ENCODE measurements at regions not wholly inside any gene's neighbourhood (a gene's known extent, or its start where the extent isn't known, plus 50 kb on each side); places are given as distances from the start of the nearest gene placed in this dataset.

DNA sequence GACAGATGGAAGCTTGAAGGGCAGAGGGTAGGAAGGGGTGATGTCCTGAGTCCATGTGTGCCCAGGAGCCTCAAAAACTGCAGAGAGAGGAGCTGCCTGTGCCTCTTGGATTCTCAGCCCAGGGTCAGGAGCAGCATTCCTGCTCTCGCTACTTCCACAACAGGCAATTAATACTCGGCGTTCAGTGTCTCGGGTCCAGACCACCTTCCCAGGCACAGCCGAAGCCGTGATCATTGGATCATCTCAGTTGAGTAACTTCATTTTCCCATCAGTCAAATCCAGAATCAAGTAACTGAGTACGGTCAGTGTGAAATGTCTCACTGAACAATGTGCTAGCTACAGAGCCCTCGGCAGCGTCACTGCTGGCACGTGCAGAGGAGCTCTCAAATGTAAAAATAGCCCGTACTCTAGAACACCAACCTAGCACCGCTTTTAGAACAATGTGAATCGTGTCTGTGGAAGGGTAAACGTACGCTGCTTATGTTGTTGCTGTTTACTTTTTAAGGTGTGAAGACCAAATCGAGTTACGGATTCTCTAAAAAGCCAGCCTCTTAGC, 63.5 kb upstream of the IRX4 start:
- no peak overlapping the region for H3K4me3 ChIP-seq (replicated peaks in 1 of 3; ENCODE audit: insufficient read depth in 1 of 3, low read depth in 1 of 3, low read length in 3 of 3)
- H2AFZ ChIP-seq (ENCODE audit: low read depth, low read length) = no peak overlapping the region
- no peaks in the 10 kb centered on the region for H3K36me3 ChIP-seq (ENCODE audit: control insufficient read depth in 2 of 2, extremely low read depth in 1 of 2, insufficient read depth in 2 of 2, low read length in 2 of 2)
- H3K4me2 ChIP-seq (ENCODE audit: insufficient read depth, low read length) = no peak overlapping the region
- BruUV-seq (replicated peaks) = no TSS peak
- no peaks in the 10 kb centered on the region for H3K4me1 ChIP-seq (ENCODE audit: control insufficient read depth, extremely low read depth, insufficient read depth, low read length)
- H3K79me2 ChIP-seq (ENCODE audit: control insufficient read depth, insufficient read depth, low read length) = no peaks in the 10 kb centered on the region
- DNase-seq (ENCODE audit: low read depth, low spot score) = no peak
- ChIA-PET POLR2A (no interaction called here), CTCF (no interaction called here)
- no peaks in the 10 kb centered on the region for H3K9me3 ChIP-seq (replicated peaks; ENCODE audit: control insufficient read depth, insufficient read depth, low read length)
- intact Hi-C loops (cut with micrococcal nuclease) (no loop called here), dilution Hi-C loops (cut with MboI; ENCODE audit: extremely low pct_ligation_motif_present, low sequenced_read_pairs) (no loop called here)
- FAIRE-seq = no peak
- H3K9me1 ChIP-seq (replicated peaks; ENCODE audit: control insufficient read depth, extremely low read depth, insufficient read depth, low read length) = no peaks in the 10 kb centered on the region
- no peaks in the 10 kb centered on the region for H3K27me3 ChIP-seq (ENCODE audit: control insufficient read depth in 2 of 2, insufficient read depth in 2 of 2, low read length in 2 of 2)
- H3K27ac ChIP-seq (ENCODE audit: insufficient read depth, low read depth, low read length) = no peak overlapping the region
- TF ChIP-seq FOS (IDR thresholded peaks at IDR 0.05; ENCODE audit: borderline replicate concordance, insufficient read depth, low read length) (no peak), POLR2AphosphoS5 (IDR thresholded peaks at IDR 0.05; ENCODE audit: insufficient read depth, low read depth, low read length) (no peak), EZH2 (IDR thresholded peaks at IDR 0.05; ENCODE audit: borderline replicate concordance, low read depth, low read length, severe bottlenecking) (no peak), JUN (IDR thresholded peaks at IDR 0.05; ENCODE audit: borderline replicate concordance, insufficient read depth, insufficient read length, low read depth) (no peak), MYC (IDR thresholded peaks at IDR 0.05; ENCODE audit: low read depth, low read length) (no peak), CTCF (IDR thresholded peaks at IDR 0.05; ENCODE audit: extremely low read depth in 1 of 2, insufficient read depth in 1 of 2, low read depth in 1 of 2, low read length in 2 of 2) (no peak), MAX (IDR thresholded peaks at IDR 0.05; ENCODE audit: insufficient read depth, insufficient read length) (no peak), GATA2 (IDR thresholded peaks at IDR 0.05; ENCODE audit: insufficient read depth, insufficient read length, low read depth, low read length) (no peak), POLR2A (IDR thresholded peaks at IDR 0.05; ENCODE audit: low read depth, low read length) (no peak)
- H3K9ac ChIP-seq (replicated peaks; ENCODE audit: extremely low read depth, insufficient read depth, low read length) = no peak overlapping the region
- no peaks in the 10 kb centered on the region for H4K20me1 ChIP-seq (replicated peaks; ENCODE audit: control insufficient read depth, extremely low read depth, insufficient read depth, low read length)

Data from endothelial cell of umbilical vein (primary cell).